ENCODE measurements at regions not wholly inside any gene's neighbourhood (a gene's known extent, or its start where the extent isn't known, plus 50 kb on each side); places are given as distances from the start of the nearest gene placed in this dataset.
"Not testable (repeated sequence)": the region's sequence is repeated elsewhere in the genome, so short reads cannot be mapped to it uniquely, and the experiment has no call there.

- no peak for DNase-seq
These were observed 97.1 kb downstream of the DAD1 start for GRCh38 chr14:22491683-22492621.

- DNase-seq: not testable (repeated sequence)
These were observed 98.0 kb downstream of the DAD1 start for GRCh38 chr14:22491053-22491452.

GRCh38 chr14:22489957-22490950, 98.8 kb downstream of the DAD1 start:
- DNase-seq: no peak

- DNase-seq: no peak
These were observed 99.8 kb downstream of the DAD1 start for GRCh38 chr14:22489244-22489545.

- DNase-seq: no peak
These were observed 100.3 kb downstream of the DAD1 start for GRCh38 chr14:22488522-22489243.

- DNase-seq: no peak
These were observed 101.1 kb downstream of the DAD1 start for GRCh38 chr14:22487941-22488340.

GRCh38 chr14:22487401-22487800, 101.6 kb downstream of the DAD1 start:
- DNase-seq: no peak

GRCh38 chr14:22486675-22487074, 102.3 kb downstream of the DAD1 start:
- no peak for DNase-seq

GRCh38 chr14:22485649-22486048, 103.4 kb downstream of the DAD1 start:
- no peak for DNase-seq

GRCh38 chr14:22485178-22485577, 103.8 kb downstream of the DAD1 start:
- DNase-seq: no peak

GRCh38 chr14:22484632-22485031, 104.4 kb downstream of the DAD1 start:
- DNase-seq: no peak

GRCh38 chr14:22483863-22484593, 105.0 kb downstream of the DAD1 start:
- no peak for DNase-seq

- no peak for DNase-seq
These were observed 106.1 kb downstream of the DAD1 start for GRCh38 chr14:22482782-22483553.

- DNase-seq: no peak
These were observed 106.8 kb downstream of the DAD1 start for GRCh38 chr14:22482085-22482694.

- no peak for DNase-seq
These were observed 107.5 kb downstream of the DAD1 start for GRCh38 chr14:22481546-22481945.

GRCh38 chr14:22479776-22480464, 109.1 kb downstream of the DAD1 start:
- DNase-seq: no peak

- DNase-seq: no peak
These were observed 109.9 kb downstream of the DAD1 start for GRCh38 chr14:22479132-22479531.

GRCh38 chr14:22478670-22479069, 110.4 kb downstream of the DAD1 start:
- DNase-seq: no peak

- DNase-seq: no peak
These were observed 110.8 kb downstream of the DAD1 start for GRCh38 chr14:22478247-22478646.
